ENCODE measurements at regions not wholly inside any gene's neighbourhood (a gene's known extent, or its start where the extent isn't known, plus 50 kb on each side); places are given as distances from the start of the nearest gene placed in this dataset.
"Not testable (repeated sequence)": the region's sequence is repeated elsewhere in the genome, so short reads cannot be mapped to it uniquely, and the experiment has no call there.

DNA sequence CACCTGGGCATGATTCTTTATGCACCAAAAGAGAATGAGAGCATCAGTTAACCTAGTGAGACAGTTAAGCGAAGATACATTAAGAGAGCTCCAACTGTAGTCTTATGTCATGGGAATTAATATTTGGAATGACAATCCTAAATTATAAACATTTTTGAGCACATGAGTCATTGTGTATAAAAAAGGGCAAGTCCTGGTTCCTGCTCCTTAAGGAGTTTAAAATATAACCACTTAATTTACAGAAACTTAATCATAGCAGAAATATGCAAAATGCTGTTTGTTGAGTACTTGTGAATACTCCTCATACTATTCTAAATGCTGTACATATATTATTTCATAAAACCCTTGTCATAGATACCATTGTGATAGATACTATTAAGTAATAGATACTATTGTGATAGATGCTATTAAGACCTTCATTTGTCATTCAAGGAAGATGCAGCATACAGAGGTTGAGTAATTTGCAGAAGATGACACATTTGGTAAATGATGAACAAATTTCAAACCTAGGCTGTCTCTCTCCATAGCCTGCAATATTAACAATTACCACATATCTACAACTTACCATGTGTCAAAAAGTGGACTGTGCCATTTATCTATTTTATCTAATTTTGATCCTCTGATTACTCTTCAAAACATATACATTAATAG lies 301.0 kb downstream of the TBC1D4 start:
- DNase-seq = no peak

DNA sequence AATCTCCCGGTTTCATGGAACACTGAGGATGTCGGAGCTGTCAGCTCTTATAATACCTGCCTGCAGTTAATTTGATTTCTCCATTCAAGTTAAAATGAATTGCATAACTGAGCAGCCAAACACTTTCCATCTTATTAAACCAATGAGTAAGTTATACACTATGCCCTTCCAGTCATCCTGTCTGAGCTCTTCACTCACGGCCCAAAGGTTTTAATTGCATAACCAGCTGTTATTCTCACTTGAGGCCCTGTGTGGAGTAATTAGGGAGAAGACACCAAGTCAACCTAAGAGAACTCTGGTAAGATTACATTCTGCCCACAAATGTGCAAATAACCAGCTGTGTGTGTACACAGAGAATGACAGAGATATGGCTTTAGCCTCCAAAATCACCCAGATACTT lies 303.5 kb downstream of the TBC1D4 start:
- DNase-seq = no peak

DNA sequence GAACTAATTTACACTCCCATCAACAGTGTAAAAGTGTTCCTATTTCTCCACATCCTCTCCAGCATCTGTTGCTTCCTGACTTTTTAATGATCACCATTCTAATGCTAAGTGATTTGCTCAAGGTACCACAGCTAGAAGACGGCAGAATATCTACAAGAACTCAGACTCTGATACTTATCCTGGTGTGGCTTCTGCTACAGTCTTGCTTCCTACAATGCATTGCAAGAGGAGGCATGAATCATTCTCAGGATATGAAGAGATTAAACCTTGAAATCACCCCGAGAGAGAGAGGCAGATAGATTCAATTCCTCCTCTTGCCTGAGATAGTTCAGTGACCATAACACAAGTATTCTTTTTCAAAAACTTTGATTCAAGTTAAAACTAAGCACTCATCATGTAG lies 306.4 kb downstream of the TBC1D4 start:
- no peak for DNase-seq

DNA sequence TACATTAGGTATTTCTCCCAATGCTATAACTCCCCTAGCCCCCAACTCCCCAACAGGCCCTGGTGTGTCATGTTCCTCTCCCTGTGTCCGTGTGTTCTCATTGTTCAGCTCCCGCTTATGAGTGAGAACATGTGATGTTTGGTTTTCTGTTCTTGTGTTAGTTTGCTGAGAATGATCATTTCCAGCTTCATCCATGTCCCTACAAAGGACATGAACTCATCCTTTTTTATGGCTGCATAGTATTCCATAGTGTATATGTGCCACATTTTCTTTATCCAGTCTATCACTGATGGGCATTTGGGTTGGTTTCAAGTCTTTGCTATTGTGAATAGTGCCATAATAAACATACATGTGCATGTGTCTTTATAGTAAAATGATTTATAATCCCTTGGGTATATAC lies 306.9 kb downstream of the TBC1D4 start:
- DNase-seq = not testable (repeated sequence)

DNA sequence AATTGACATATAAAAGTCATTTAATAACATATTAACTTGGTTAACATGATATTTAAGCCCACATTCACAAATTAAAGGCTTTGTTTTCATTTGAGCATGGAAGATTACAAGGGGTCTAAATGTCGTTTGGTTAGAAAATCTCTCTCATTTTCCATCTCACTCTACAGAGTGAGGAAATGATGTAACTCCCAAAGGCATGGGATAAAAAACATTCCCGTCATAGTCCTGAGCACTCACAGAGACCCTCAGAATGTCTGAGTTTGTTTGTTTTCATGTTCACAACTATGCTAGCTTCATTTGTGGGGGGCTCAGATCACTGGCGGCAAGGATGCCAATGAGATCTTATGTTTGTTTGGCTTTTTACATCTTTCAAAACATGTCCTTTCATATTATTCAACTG lies 307.5 kb downstream of the TBC1D4 start:
- no peak for DNase-seq

DNA sequence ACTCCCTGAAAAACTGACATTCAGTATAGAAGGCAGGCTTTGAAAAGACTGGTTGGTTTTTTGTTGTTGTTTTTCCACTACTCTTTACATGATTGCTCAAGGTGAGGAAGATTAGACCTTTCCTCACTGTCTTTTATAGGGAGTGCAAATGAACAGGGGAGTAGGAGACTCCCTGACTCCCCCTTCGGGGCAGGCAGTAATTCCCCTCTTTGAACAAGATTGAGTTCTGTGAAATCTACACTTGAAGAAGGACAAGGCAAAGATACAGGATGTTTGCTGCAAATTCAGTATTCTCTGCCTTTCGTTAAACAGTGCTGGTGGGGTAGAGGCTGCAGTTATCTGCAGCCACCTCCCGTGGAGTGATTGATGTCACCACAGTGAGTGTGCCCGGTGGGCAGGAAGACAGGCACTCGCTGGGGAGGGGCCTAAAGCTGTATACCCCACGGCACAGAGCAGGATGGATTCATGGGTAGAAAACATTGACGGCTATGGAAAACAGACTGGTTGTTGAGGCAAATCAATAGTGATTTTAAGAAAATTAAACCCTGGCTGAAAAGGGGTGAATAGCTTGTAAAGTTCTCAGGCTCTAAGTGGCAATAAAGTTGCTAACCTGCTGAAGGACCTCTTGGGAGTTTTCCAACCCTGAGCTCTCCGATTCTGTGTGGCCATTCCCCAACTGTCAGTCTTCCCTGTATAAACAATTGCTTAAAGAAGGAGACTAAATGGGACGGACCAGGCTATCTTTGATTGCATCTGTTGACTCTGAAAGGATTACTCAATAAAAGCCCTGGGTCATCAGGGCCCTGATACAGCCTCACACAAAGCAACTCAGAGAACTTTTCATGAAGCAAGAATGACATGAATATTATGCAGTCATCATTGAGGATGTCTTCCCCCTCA lies 308.3 kb downstream of the TBC1D4 start:
- no peak for DNase-seq

DNA sequence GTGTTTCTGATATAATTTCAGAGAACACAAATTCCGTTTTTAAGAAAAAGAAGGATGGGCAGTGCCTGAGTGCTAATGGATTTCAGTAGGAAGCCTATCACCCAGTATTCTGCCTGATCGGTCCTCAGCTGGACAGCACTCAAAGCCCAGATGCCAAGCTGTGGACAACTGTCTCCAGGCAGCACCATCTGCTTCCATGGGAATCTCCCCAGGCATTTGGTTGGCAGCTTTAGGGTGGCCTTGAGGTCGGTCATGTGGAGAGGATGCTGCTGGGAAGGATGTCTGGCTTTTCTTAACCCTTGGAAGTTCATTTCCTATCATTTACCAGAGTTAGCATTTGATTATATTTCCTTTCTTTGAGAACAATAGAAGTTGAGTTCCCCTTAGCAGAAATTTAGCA lies 311.7 kb downstream of the TBC1D4 start:
- peak in 2 of 58 donors; percentile 0 to 18 for DNase-seq

DNA sequence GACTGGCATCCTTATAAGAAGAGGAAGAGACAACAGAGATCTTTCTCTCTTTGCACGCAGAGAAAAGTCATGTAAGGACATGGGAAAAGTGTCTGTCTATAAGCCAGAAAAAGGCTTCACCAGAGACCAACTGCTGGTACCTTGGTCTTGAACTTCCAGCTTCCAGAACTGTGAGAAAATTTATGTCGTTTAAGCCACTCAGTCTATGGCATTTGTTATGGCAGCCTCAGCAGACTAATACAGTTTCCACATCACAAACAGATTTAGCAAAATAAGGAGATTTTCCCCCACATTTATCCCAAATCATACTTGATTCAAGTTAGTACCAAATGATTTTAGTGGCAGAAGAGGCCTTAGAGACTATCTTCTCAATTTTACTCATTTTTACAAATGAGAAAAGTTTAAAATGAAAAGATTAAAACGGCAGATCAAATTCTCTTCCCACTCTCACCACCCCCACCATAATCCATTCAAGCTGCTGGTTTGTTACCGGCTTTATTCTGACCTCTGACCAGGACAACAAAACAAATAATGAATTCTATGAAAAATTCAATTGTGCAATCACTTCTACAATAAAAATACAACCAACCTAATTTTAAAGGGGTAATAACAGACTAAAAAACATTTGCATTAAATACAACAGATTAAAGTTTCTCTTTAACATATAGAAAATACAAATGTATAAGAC lies 316.3 kb downstream of the TBC1D4 start:
- DNase-seq = no peak

DNA sequence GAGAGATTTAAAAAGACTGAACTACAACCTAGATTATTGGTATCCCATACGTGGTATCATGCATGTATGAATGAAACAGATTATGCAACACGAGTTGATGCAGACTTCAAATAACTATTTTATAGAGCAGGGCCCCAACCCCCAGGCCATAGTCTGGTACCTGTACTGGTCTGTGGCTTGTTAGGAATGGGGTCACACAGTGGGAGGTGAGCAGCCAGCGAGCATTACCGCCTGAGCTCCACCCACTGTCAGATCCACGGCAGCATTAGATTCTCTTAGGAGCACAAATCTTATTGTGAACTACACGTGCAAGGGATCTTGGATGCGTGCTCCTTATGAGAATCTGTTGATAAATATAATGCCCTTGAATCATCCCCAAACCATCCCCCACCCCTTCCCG lies 320.2 kb downstream of the TBC1D4 start:
- no peak for DNase-seq

DNA sequence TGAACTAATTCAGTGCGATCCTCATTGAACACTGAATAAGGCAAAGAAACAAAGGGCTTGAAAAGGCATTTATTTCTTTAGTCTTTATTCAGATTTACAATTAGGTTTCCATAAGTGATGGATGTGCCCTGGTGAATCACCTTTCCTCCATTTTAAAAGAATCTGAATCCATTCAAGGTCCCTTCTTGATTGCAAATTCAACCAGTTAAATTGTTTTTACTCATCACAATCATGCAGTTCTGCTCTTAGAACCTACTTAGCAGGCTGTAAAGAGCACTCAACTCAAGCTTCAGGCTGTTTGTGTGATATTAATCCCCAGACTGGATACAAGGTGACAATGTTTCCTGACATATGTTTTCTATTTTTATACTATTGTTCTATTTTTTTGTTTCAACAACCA lies 321.0 kb downstream of the TBC1D4 start:
- no peak for DNase-seq

DNA sequence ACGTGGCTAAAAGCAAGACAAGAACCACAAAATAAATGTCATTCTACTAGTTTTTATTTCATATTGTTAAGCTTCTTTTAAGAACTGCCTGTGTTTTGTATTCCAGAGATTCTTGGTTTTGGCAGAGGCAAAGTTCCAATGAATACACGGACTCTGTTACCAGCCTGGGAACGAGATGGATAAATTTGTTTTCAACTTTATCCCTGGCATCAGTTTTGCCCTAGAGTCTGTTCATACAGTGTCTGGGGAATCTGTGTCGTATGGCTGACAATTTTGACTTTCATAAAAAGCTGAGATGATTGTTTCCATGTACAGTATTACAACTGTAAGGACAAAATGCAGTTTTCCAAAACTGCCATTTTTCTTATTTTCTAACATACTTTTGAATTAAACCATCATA lies 327.6 kb downstream of the TBC1D4 start:
- no peak for DNase-seq

DNA sequence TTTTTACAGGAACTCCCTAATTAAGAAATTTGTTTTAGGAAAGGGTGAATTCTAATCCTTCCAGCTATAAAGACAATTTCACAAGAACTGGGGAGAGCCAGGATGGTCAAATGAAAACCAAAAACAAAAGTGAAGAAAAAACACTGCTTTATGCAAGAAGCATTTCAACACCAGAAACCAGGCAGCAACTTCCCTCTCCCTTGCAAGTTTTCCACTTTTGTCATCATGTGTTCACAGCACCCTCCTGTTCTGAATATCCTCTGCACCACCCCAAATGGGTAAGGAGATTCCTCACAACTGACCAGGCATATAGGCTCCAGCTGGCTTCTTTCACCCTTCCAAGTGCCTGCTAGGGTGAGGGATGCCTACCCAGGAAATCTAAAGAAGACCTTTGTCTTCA lies 328.1 kb downstream of the TBC1D4 start:
- DNase-seq = no peak

DNA sequence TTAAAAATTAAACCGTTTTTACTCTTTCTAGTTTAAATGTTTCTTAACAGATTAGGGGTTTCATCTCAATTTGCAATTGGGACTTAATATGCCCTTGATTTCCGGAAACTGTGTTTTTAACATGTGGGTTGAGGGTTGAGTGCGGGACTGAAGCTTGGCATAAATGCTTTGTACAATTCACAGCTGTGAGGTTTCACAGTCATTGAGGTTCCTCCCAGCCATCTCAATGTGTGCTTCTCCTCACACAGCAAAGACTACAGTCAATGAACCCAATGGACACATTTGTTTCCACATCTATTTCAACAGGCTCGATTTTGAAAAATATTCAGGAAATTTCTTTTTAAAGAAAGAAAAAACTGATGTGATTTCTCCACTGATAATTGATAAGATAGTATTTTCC lies 328.6 kb downstream of the TBC1D4 start:
- DNase-seq = no peak

DNA sequence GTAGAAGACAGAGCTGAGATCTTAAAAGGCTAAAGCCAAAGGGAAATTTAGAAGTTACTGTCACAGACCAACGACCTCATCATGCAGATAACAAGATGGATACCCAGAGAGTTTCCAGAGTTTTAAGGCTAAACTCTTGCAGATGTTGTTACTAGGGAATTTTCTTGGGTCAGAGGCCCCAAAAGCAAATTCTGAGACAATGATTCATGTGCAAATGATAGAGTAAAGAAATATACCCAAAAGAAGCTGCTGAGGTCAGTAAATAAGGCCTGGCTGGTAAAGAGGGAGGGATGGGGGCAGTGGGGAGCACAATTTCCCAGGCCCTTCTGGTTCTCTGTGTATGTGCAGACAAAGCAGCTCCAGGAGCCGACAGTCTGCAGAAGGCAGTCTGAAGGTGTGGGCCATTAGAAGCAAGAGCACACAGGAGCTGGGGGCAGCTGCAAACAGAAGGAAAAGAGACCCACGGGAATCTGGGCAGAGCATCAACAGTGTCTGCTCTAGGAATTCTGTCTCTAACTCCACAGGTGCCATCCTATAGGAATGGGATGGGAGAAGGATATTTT lies 330.8 kb downstream of the TBC1D4 start:
- DNase-seq = no peak

DNA sequence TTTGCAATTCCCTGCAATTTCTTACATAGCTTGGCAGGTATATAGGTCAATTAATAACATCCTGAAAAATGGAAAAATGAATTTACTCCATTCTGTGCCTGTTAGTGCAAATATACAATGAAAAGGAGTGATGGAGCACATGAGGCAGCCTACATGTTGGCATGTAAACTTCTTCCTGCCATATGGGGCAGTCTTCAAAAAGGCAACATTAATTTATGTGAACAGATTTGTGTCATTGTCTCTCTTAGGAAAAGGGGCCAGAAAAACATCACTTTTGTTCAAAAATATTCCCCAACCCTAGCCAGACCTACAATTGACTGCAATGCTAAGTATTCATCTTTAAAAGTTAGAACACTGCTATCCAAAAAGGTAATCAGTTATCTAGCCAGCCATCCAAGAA lies 332.2 kb downstream of the TBC1D4 start:
- no peak for DNase-seq

DNA sequence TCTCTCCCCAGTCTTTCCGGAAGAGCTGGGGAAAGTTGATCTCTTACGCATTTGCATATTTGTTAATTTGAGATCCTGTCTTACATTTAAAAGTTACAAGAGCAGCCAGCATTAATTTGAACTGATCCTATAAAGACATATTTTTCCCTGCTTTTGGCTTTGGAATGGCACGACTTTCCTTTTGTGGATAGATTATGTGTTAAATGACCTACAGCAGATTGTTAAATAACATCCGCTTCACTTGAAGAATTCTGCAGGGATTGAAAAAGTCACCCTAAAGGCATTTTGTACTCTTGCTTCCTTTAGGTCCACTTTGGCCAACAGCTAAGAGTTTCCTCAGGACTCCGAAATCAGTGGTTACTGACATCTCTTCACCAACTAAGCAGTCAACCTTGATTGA lies 334.0 kb downstream of the TBC1D4 start:
- DNase-seq = no peak

DNA sequence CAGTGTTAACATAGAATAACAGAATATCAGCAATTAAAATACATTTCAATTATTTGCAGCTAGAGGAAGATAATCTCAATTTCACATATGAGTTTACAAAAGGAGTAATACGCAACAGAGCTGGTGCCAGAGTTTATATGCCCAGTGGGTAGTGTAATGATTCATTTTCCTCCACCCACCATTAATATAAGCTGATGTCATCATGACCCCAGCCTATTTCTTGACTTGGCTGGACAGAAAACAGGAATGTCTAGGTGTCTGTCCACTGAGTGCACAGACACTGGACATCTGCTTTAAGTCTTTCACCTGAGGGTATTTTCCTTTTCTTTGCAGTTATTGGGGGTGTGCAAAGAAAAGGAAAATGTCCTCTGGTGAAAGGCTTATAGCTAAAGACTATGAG lies 335.5 kb downstream of the TBC1D4 start:
- no peak for DNase-seq

DNA sequence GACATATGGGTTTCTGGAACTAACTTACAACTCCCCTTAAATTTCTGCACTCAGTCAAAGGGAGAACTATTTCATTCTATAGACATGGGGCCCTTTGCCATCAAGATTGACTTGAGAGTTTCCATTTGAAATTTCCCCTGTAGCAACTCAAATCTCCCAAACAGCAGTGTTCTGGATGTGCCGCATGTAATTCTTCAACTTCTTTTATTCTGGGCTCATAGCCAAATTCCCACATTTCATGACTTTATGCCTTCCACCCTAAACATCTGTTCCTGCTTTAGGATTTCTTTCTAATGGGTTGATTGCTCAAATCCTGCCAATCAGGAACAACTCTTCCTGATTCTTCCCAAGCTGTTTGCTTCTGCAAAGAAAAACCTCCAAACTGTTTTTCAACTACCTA lies 336.0 kb downstream of the TBC1D4 start:
- DNase-seq = no peak

DNA sequence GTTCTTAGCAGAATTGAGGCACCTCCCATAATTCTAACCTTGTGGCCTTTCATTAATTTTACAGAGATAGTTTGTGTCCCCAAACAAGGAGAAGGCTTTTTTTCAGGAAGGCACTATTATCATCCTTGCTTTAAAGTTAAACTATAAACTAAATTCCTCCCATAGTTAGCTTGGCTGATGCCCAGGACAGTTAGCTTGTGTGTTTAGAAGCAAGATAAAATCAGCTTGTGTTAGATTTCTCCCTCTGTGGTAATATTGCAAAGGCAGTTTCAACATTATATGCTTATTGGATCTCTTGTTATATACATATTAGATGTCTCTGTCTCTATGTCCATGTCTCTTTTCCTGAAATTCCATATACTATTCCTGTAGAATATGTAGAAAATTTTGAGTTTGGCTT lies 342.7 kb downstream of the TBC1D4 start:
- DNase-seq = no peak

DNA sequence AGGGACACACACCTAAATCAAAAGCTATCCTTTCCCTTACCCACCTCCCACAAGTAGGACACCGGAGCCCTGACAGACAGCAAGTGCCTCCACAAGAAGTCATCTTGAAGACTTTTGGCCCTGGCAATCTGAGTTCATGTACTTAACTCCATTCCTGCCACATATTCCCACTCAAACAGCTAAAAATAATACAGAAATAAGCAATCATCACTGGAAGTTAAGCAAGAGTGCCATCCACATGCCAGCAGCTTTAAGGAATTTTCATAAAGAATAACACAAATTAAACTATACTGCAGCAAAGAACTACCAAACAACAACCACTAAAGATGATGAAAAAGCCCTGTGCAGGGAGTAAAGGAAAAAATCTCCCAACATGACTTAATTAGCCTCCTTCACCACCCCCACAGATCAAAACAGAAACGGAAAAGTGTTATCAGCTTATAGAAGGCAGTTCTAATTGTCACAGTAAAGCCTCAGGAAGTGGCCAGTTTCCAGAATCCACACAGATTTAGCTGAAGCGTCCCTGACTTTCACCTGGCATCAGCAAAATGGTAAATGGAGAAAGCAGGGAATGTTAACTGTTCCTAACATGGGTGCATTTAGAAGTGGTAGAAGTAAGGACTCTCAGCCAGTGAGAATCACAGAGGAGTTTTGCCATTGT lies 343.9 kb downstream of the TBC1D4 start:
- no peak for DNase-seq

DNA sequence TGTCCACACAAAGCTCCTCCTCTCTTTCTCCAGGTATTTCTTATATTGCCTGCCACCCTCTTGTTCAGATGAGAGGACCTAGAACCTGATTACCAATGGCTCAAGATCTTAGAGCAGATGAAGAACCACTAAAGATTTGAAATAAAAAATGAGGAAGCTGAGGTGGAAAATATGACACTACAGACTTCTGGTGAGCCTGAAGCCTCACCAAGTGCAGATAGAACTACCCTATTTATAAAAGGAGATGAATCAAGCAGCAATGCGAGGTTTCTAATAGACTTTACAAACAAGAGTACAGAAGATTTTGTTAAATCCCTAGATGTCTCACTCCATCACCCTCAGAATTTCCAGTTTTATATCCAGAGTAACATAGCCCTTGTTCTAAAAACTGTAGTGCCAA lies 345.8 kb downstream of the TBC1D4 start:
- no peak for DNase-seq
